ENCODE measurements at regions not wholly inside any gene's neighbourhood (a gene's known extent, or its start where the extent isn't known, plus 50 kb on each side); places are given as distances from the start of the nearest gene placed in this dataset.

- intact Hi-C loops (cut with micrococcal nuclease), result no loop called here
These were observed 180.5 kb upstream of the TUT7 start for GRCh38 chr9:86534572-86535258.

GRCh38 chr9:86531971-86532640 lies 177.9 kb upstream of the TUT7 start:
- intact Hi-C loops (cut with micrococcal nuclease), result no loop called here

- intact Hi-C loops (cut with micrococcal nuclease), result no loop called here
These were observed 177.2 kb upstream of the TUT7 start for GRCh38 chr9:86531273-86531970.

GRCh38 chr9:86529496-86530275 lies 175.5 kb upstream of the TUT7 start:
- intact Hi-C loops (cut with micrococcal nuclease), result no loop called here

- intact Hi-C loops (cut with micrococcal nuclease), result no loop called here
These were observed 171.8 kb upstream of the TUT7 start for GRCh38 chr9:86526021-86526420.

GRCh38 chr9:86525182-86525581 lies 171.0 kb upstream of the TUT7 start:
- intact Hi-C loops (cut with micrococcal nuclease), result no loop called here

- intact Hi-C loops (cut with micrococcal nuclease), result no loop called here
These were observed 167.8 kb upstream of the TUT7 start for GRCh38 chr9:86521977-86522376.

GRCh38 chr9:86521322-86521721 lies 167.1 kb upstream of the TUT7 start:
- intact Hi-C loops (cut with micrococcal nuclease), result no loop called here

GRCh38 chr9:86519066-86519615 lies 164.9 kb upstream of the TUT7 start:
- intact Hi-C loops (cut with micrococcal nuclease), result no loop called here

GRCh38 chr9:86517475-86517874 lies 163.3 kb upstream of the TUT7 start:
- intact Hi-C loops (cut with micrococcal nuclease), result no loop called here

GRCh38 chr9:86516564-86516963 lies 162.4 kb upstream of the TUT7 start:
- intact Hi-C loops (cut with micrococcal nuclease), result no loop called here

GRCh38 chr9:86515221-86515620 lies 161.0 kb upstream of the TUT7 start:
- intact Hi-C loops (cut with micrococcal nuclease), result no loop called here

GRCh38 chr9:86513429-86513828 lies 159.2 kb upstream of the TUT7 start:
- intact Hi-C loops (cut with micrococcal nuclease), result no loop called here

- intact Hi-C loops (cut with micrococcal nuclease), result no loop called here
These were observed 158.7 kb upstream of the TUT7 start for GRCh38 chr9:86512929-86513328.

- intact Hi-C loops (cut with micrococcal nuclease), result no loop called here
These were observed 157.6 kb upstream of the TUT7 start for GRCh38 chr9:86511614-86512360.

GRCh38 chr9:86508208-86508903 lies 154.1 kb upstream of the TUT7 start:
- intact Hi-C loops (cut with micrococcal nuclease), result no loop called here

- intact Hi-C loops (cut with micrococcal nuclease), result no loop called here
These were observed 153.0 kb upstream of the TUT7 start for GRCh38 chr9:86507212-86507630.

GRCh38 chr9:86503942-86504341 lies 149.7 kb upstream of the TUT7 start:
- intact Hi-C loops (cut with micrococcal nuclease), result no loop called here

GRCh38 chr9:86503314-86503713 lies 149.1 kb upstream of the TUT7 start:
- intact Hi-C loops (cut with micrococcal nuclease), result no loop called here

Measured in T-helper 2 cell treated with Interferon-gamma antibody and Interleukin-4, amounts not matched to agents 100 ng/mL and 5 ng/mL, for 36 hours (primary cell).